HUDEP-2 (cell line): ENCODE measurements at regions not wholly inside any gene's neighbourhood (a gene's known extent, or its start where the extent isn't known, plus 50 kb on each side); places are given as distances from the start of the nearest gene placed in this dataset.

Experiments
- DNase-seq, 76 experiments: peaks; one replicate each; lab custom pipeline; 2025; ENCODE audit not compliant: unreplicated experiment in 76 of 76; lab: John Stamatoyannopoulos, UW

- no peak for DNase-seq
Measured at GRCh38 chr1:177793900-177794299, 176.0 kb downstream of the SEC16B start.

GRCh38 chr1:177790566-177790965, 179.3 kb downstream of the SEC16B start:
- no peak for DNase-seq

GRCh38 chr1:177789956-177790355, 179.9 kb downstream of the SEC16B start:
- DNase-seq = no peak

GRCh38 chr1:177786176-177786745, 183.6 kb downstream of the SEC16B start:
- DNase-seq = no peak

- DNase-seq = no peak
Measured at GRCh38 chr1:177784936-177785335, 184.9 kb downstream of the SEC16B start.

GRCh38 chr1:177784409-177784808, 185.4 kb downstream of the SEC16B start:
- no peak for DNase-seq

GRCh38 chr1:177783051-177783450, 186.8 kb downstream of the SEC16B start:
- DNase-seq = peak in 1 of 76 experiments; percentile 9

- peak in 3 of 76 experiments; percentile 2 to 26 (median 3) for DNase-seq
Measured at GRCh38 chr1:177780096-177780700, 189.7 kb downstream of the SEC16B start.

GRCh38 chr1:177779166-177779965, 190.5 kb downstream of the SEC16B start:
- DNase-seq = no peak

GRCh38 chr1:177775924-177776323, 193.9 kb downstream of the SEC16B start:
- DNase-seq = no peak

GRCh38 chr1:177772386-177772960, 197.4 kb downstream of the SEC16B start:
- no peak for DNase-seq

GRCh38 chr1:177771688-177772087, 198.2 kb downstream of the SEC16B start:
- no peak for DNase-seq

GRCh38 chr1:177770096-177770495, 199.8 kb downstream of the SEC16B start:
- no peak for DNase-seq

GRCh38 chr1:177755851-177756560, 213.9 kb downstream of the SEC16B start:
- no peak for DNase-seq

- DNase-seq = no peak
Measured at GRCh38 chr1:177754603-177755002, 215.3 kb downstream of the SEC16B start.

- no peak for DNase-seq
Measured at GRCh38 chr1:177753655-177754054, 216.2 kb downstream of the SEC16B start.

- DNase-seq = no peak
Measured at GRCh38 chr1:177748080-177748801, 221.6 kb downstream of the SEC16B start.

GRCh38 chr1:177746155-177746554, 223.7 kb downstream of the SEC16B start:
- no peak for DNase-seq

GRCh38 chr1:177744906-177745305, 225.0 kb downstream of the SEC16B start:
- DNase-seq = no peak

- DNase-seq = no peak
Measured at GRCh38 chr1:177741476-177741875, 228.4 kb downstream of the SEC16B start.
